ENCODE measurements at regions not wholly inside any gene's neighbourhood (a gene's known extent, or its start where the extent isn't known, plus 50 kb on each side); places are given as distances from the start of the nearest gene placed in this dataset.

DNA sequence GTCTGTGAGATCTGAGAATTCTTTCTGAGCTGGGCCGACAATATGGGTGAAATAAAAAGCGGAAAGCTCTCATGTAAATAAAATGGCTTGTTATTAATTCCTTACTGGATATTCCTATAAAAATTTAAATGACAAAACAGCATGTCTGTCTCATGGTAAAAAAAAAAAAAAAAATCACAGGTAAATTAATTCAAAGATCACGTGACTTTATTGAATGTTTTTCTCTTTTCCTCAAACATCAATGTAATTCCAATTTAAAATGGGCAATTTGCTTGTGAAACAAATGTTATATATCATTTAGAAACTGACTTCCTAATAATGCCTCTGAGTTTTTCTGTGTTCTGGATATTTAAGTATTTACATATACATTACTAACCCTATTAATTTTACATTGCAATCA is 280.3 kb downstream of the NR2F2 start:
- H3K4me1 ChIP-seq (ENCODE audit: control insufficient read depth, extremely low read depth, insufficient read depth, low read length) = no peaks in the 10 kb centered on the region
- H3K4me3 ChIP-seq (ENCODE audit: control insufficient read depth in 2 of 3, extremely low read depth in 1 of 3, insufficient read depth in 2 of 3, low read depth in 1 of 3, low read length in 3 of 3) = no peak overlapping the region
- H3K79me2 ChIP-seq (ENCODE audit: control insufficient read depth, insufficient read depth, low read length) = no peaks in the 10 kb centered on the region
- H3K9me3 ChIP-seq (ENCODE audit: control insufficient read depth, low read depth, low read length) = no peaks in the 10 kb centered on the region
- no peaks in the 10 kb centered on the region for H3K9me1 ChIP-seq (ENCODE audit: control insufficient read depth, extremely low read depth, insufficient read depth, low read length)
- TF ChIP-seq CTCF (optimal IDR thresholded peaks at IDR 0.05 in 1 of 3, IDR thresholded peaks at IDR 0.05 in 1 of 3, conservative IDR thresholded peaks at IDR 0.05 in 1 of 3; ENCODE audit: extremely low read depth in 1 of 3, insufficient read depth in 2 of 3, low read length in 3 of 3) (no peak), EZH2 (IDR thresholded peaks at IDR 0.05; ENCODE audit: low read length) (no peak)
- no peaks in the 10 kb centered on the region for H3K27me3 ChIP-seq (ENCODE audit: control insufficient read depth, extremely low read depth, insufficient read depth, low read length)
- no peak overlapping the region for H3K4me2 ChIP-seq (ENCODE audit: control insufficient read depth, extremely low read depth, insufficient read depth, low read depth, low read length)
- dilution Hi-C loops (cut with MboI; ENCODE audit: extremely low pct_ligation_motif_present, low sequenced_read_pairs) = no loop called here
- H4K20me1 ChIP-seq (ENCODE audit: control insufficient read depth, extremely low read depth, insufficient read depth, low read length) = no peaks in the 10 kb centered on the region
- no peak overlapping the region for H3K9ac ChIP-seq (ENCODE audit: control insufficient read depth, extremely low read depth, insufficient read depth, low read length)
- DNase-seq (ENCODE audit: low read depth, low spot score) (no peak), FAIRE-seq (no peak)
- no peaks in the 10 kb centered on the region for H3K36me3 ChIP-seq (ENCODE audit: control insufficient read depth in 2 of 2, extremely low read depth in 1 of 2, insufficient read depth in 2 of 2, low read length in 2 of 2)
- no peak overlapping the region for H2AFZ ChIP-seq (ENCODE audit: control insufficient read depth, low read length)
- no peak overlapping the region for H3K27ac ChIP-seq (ENCODE audit: control insufficient read depth, insufficient read depth, low read length)

DNA sequence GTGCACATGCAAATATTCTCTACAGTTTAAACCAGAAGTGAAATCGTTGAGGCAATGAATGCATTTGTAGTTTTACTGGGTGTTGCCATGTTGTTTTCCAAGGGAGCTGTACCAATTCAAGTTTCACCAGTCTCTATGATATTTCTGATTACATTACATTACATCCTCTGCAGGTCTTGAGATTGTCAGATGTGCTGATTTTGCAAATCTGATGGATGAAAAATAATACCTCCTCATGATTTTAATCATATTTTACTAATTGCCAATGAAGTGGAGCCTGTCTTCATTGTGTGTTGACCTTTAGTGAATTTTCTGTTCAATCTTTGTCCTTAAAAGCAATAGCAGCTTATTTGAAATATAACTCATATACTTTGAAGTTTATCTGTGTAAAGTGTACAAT is 282.4 kb downstream of the NR2F2 start:
- FAIRE-seq (no peak), DNase-seq (ENCODE audit: low read depth, low spot score) (no peak)
- Histone ChIP-seq H3K27ac (ENCODE audit: control insufficient read depth, insufficient read depth, low read length) (no peak overlapping the region), H2AFZ (ENCODE audit: control insufficient read depth, low read length) (no peak overlapping the region), H3K9me3 (ENCODE audit: control insufficient read depth, low read depth, low read length) (no peaks in the 10 kb centered on the region), H3K36me3 (ENCODE audit: control insufficient read depth in 2 of 2, extremely low read depth in 1 of 2, insufficient read depth in 2 of 2, low read length in 2 of 2) (no peaks in the 10 kb centered on the region), H3K9me1 (ENCODE audit: control insufficient read depth, extremely low read depth, insufficient read depth, low read length) (no peaks in the 10 kb centered on the region), H3K9ac (ENCODE audit: control insufficient read depth, extremely low read depth, insufficient read depth, low read length) (no peak overlapping the region), H3K4me1 (ENCODE audit: control insufficient read depth, extremely low read depth, insufficient read depth, low read length) (no peaks in the 10 kb centered on the region), H3K4me2 (ENCODE audit: control insufficient read depth, extremely low read depth, insufficient read depth, low read depth, low read length) (no peak overlapping the region), H3K4me3 (ENCODE audit: control insufficient read depth in 2 of 3, extremely low read depth in 1 of 3, insufficient read depth in 2 of 3, low read depth in 1 of 3, low read length in 3 of 3) (no peak overlapping the region), H3K79me2 (ENCODE audit: control insufficient read depth, insufficient read depth, low read length) (no peaks in the 10 kb centered on the region), H3K27me3 (ENCODE audit: control insufficient read depth, extremely low read depth, insufficient read depth, low read length) (no peaks in the 10 kb centered on the region), H4K20me1 (ENCODE audit: control insufficient read depth, extremely low read depth, insufficient read depth, low read length) (no peaks in the 10 kb centered on the region)
- dilution Hi-C loops (cut with MboI; ENCODE audit: extremely low pct_ligation_motif_present, low sequenced_read_pairs) = no loop called here
- TF ChIP-seq CTCF (optimal IDR thresholded peaks at IDR 0.05 in 1 of 3, IDR thresholded peaks at IDR 0.05 in 1 of 3, conservative IDR thresholded peaks at IDR 0.05 in 1 of 3; ENCODE audit: extremely low read depth in 1 of 3, insufficient read depth in 2 of 3, low read length in 3 of 3) (no peak), EZH2 (IDR thresholded peaks at IDR 0.05; ENCODE audit: low read length) (no peak)
